ENCODE measurements at regions not wholly inside any gene's neighbourhood (a gene's known extent, or its start where the extent isn't known, plus 50 kb on each side); places are given as distances from the start of the nearest gene placed in this dataset.
"Not testable (repeated sequence)": the region's sequence is repeated elsewhere in the genome, so short reads cannot be mapped to it uniquely, and the experiment has no call there.

- no peak for DNase-seq
These were observed 133.6 kb upstream of the XPO1 start for GRCh38 chr2:61671561-61672315.

GRCh38 chr2:61670591-61671501, 132.7 kb upstream of the XPO1 start:
- peak; percentile 4 for DNase-seq

GRCh38 chr2:61664190-61664589, 126.0 kb upstream of the XPO1 start:
- DNase-seq: no peak

- DNase-seq: no peak
These were observed 124.8 kb upstream of the XPO1 start for GRCh38 chr2:61662990-61663389.

- DNase-seq: no peak
These were observed 122.6 kb upstream of the XPO1 start for GRCh38 chr2:61660511-61661388.

DNA sequence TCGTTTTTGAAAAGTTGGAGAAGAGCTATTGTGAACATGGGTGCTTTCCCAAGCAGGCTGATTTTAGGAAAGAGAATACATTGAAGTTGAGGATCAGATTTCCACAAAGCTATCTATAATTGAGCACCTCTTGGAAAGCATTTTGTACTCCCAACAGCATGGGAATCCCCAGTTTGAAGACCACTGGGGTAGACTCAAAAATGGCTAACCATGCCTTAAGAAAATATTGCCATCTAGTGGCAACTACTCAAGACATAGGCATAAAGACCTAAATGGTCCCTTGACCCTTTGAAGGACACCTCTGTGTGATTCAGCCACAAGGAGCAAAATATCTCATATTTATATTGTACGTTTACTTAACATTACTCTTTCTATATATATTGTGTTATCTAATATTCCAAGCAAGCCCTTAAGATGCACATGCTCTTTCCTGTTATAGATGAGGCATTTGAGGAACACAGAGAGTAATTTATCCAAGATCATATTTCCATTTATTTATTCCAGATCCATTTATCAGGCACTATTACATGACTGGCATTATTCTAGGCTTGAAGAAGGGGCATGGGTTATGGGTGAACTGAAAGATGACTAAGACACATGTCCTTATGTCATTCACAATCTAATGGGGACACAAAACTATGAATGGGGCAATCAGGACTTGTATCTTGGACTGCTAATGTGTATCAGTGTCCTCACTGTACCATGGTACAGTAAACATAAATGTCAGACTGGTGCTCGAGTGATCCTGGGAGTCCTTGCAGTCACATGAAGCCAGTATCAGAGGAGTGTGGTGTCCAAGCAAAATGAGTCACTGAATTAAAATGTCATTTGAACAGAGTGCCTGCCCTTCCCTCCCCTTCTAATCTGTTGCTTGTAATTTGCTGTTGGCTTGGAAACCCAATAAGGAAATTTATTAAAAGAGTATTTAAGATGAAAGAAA, 121.0 kb upstream of the XPO1 start:
- peak; percentile 19 for DNase-seq

DNA sequence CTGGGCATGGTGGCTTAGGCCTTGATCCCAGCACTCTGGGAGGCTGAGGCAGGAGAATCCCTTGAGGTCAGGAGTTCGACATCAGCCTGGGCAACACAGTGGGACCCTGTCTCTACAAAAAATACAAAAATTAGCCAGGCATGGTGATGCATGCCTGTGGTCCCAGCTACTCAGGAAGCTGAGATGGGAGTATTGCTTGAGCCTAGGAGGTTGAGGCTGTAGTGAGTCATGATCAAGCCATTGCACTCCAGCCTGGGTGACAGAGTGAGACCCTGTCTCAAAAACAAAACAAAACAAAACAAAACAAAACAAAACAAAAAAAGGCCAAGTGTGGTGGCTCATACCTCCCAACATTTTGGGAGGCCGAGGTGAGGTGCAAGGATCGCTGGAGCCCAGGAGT, 111.8 kb upstream of the XPO1 start:
- not testable (repeated sequence) for DNase-seq

DNA sequence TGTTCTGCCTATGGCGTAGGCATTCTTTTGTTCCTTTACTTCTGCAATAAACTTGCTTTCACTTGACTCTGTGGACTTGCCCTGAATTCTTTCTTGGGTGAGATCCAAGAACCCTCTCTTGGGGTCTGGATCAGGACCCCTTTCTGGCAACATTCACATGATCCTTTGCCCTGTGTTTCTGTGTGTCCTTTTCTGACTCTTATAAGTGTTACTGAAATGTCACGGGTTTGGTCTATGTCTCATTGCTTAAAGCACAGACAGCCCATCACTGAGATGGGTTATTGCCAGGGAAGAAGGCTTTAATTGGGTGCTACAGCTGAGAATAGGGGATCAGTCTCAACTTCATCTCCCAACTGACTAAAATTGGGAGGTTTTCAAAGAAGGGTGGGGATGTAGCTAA, 110.9 kb upstream of the XPO1 start:
- DNase-seq: no peak

DNA sequence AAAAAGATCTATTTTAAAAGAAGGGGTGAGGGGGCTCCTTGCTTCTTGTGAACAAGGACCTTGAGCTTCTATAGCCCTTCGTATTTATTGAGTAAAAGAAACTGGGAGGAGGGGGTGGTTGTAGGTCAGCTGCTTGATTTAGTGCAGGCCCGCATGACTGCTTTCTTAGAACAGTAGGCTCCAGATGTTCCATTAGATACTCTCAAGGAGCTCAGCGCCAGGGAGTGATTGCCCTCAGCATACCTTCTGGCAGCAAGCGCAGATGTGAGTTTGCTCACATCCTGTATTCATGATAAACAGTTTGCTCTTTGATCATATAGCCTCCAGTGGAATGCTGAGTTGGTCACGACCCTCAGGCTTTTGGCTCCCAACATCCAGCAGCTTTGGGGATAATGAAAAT, 108.9 kb upstream of the XPO1 start:
- no peak for DNase-seq

- no peak for DNase-seq
These were observed 107.8 kb upstream of the XPO1 start for GRCh38 chr2:61645911-61646310.

DNA sequence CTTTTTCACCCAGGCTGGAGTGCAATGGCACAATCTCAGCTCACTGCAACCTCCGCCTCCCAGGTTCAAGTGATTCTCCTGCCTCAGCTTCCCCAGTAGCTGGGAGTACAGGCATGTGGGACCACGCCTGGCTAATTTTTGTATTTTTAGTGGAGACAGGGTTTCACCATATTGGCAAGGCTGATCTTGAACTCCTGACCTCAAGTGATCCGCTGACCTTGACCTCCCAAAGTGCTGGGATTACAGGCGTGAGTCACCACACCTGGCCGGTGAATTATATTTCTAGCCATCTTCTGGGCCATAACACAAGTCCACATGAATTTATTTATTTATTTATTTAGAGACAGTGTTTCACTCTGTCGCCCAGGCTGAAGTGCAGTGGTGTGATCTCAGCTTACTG, 105.0 kb upstream of the XPO1 start:
- DNase-seq: not testable (repeated sequence)

DNA sequence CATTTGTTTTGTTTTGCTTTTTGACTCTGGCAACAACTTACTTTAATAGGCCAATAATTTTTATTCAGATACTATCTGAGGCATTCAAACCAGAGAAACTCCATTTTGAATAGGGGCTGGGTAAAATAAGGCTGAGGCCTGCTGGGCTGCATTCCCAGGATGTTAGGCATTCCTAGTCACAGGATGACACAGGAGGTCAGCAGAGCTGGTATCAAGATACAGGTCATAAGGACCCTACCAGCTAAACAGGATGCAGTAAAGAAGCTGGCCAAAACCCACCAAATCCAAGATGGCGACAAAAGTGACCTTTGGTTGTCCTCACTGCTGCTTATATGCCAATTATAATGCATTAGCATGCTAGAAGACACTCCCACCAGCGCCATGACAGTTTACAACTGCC, 102.2 kb upstream of the XPO1 start:
- no peak for DNase-seq

GRCh38 chr2:61639721-61640120, 101.6 kb upstream of the XPO1 start:
- DNase-seq: no peak

DNA sequence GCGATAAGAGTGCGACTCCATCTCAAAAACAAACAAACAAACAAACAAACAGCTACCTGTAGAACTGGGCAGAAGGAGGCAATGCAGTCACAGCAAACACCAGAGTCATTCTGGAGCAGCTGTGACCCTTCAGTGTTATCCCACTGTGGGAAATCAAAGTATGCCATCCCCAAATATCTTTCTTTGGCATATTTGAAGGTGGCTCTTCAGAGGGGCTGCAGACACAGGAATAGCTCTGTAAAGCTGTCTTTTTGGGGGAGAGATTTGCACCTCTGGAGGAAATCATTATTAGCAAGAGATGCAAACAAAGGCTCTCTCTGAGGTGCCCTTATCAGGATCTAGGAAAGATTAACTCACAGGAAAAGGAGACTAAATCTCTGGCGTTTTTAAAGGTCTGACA, 98.5 kb upstream of the XPO1 start:
- DNase-seq: no peak

DNA sequence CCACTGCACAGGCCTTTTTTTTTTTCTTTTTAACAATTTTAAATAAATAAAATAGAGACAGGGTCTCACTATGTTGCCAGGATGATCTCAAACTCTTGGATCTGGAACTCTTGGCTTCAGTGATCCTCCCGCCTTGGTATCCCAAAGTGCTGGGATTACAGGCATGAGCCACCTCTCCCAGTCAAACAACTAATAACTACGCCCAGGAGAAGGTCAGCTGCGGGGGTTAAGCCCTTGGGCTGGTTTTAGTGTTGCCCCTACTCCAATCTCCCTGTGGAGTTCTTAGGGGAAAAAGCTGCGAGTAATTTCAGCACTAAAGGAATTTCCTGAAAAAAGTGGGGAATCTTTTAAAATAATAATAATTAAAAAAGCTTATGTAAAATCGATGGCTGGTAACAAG, 96.4 kb upstream of the XPO1 start:
- DNase-seq: no peak

DNA sequence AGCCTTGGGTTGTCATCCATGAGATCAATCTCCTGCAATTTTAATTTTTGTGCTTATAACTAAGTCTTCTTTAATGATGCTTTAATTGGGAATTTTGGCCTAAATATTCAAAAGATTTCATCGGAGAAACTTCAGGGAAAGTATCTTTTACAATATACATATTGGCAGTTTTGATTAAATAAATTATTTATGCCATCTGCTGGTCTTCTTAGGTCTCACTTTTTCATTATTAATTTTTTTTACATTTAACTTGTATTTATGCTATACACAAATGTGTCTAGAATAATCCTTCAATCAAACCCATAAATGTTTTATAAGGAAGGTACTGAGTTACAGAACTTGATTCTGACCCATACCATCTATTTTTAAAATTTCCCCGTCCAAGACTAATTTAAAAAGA, 95.1 kb upstream of the XPO1 start:
- DNase-seq: no peak

- DNase-seq: no peak
These were observed 94.4 kb upstream of the XPO1 start for GRCh38 chr2:61632276-61633169.

DNA sequence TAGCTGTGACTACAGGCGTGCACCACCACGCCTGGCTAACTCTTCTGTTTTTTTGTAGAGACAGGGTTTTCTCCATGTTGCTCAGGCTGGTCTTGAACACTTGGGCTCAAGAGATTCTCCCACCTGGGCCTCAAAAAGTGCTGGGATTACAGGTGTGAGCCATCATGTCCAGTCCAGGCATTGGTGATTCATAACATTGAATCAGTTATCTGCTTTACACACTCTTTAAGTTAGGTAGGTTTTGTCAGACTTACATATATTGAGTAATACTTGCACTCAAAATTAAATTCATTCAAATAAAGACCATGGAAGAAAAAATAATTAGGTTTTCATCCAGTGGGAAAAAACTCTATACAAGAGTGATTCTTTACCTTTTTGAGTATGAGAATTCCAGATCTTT, 93.2 kb upstream of the XPO1 start:
- no peak for DNase-seq

DNA sequence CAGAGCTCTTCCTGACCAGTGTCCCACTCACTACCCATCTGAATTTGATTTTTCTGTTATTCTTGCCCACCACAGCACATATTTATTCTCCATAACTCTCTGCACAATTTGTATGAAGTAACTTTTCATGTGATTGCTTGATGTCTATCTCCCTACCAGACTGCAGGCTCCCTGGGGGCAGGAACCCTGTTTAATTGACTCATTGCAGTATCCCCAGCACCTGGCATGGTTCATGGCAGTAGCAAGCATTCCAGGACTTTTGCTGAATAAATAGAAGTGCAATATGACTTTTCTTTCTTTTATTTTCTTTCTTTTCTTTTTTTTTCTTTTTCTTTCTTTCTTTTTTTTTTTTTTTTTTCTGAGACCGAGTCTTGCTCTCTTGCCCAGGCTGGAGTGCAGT, 88.7 kb upstream of the XPO1 start:
- no peak for DNase-seq

- no peak for DNase-seq
These were observed 85.6 kb upstream of the XPO1 start for GRCh38 chr2:61623747-61624146.

Data from NCI-H345 (cell line).